Stomach (tissue), 4 donors: ENCODE measurements at regions not wholly inside any gene's neighbourhood (a gene's known extent, or its start where the extent isn't known, plus 50 kb on each side); places are given as distances from the start of the nearest gene placed in this dataset.

ENCODE experiments used
- CTCF ChIP-seq, 7 experiments: fragments of 450-650 bp in 4 of 7; fragments of 200-600 bp in 3 of 7; sonication (generic) in 3 of 7; IDR thresholded peaks; one replicate each; pipeline ENCODE4 v1.5.1; 2016 to 2019; ENCODE audit warnings: antibody characterized with exemption in 7 of 7, control low read depth in 2 of 7, mild to moderate bottlenecking in 1 of 7
- EP300 ChIP-seq: sonication (generic); formaldehyde crosslinking; IDR thresholded peaks from one replicate; pipeline ENCODE4 v1.6.1; 2017; ENCODE audit warnings: antibody characterized with exemption

GRCh38 chr3:66609660-66610561 is 109.1 kb upstream of the LRIG1 start:
- TF ChIP-seq CTCF (IDR thresholded peaks at IDR 0.05) (no peak), EP300 (no peak)
